Spleen (tissue), 11 donors: ENCODE measurements at regions not wholly inside any gene's neighbourhood (a gene's known extent, or its start where the extent isn't known, plus 50 kb on each side); places are given as distances from the start of the nearest gene placed in this dataset.

Experiments
- DNase-seq: peaks from one replicate; pipeline ENCODE4 v3.0.0-alpha.2; 2020
- H3K27ac ChIP-seq, 8 donors: fragments of 200-600 bp; sonication (generic) in 7 of 8; 1 replicate in 4 of 8; 2 replicates in 4 of 8; pipeline versions ENCODE4 v1.5.0 to v1.8.0; 2016 to 2021; ENCODE audit warnings: inconsistent platforms in 4 of 8, mild to moderate bottlenecking in 4 of 8, moderate library complexity in 1 of 8
- H3K27me3 ChIP-seq, 7 donors: fragments of 200-600 bp; sonication (generic) in 6 of 7; replicated peaks in 1 of 7; 1 replicate in 4 of 7; 2 replicates in 3 of 7; pipeline versions ENCODE4 v1.5.0 to v1.8.0; 2016 to 2021; ENCODE audit warnings: inconsistent platforms in 3 of 7, mild to moderate bottlenecking in 1 of 7
- H3K36me3 ChIP-seq, 6 donors: fragments of 200-600 bp; sonication (generic) in 5 of 6; 1 replicate in 4 of 6; 2 replicates in 2 of 6; pipeline versions ENCODE4 v1.5.0 to v1.8.0; 2016 to 2021; ENCODE audit warnings: inconsistent platforms in 2 of 6
- H3K4me1 ChIP-seq, 6 donors: fragments of 200-600 bp; sonication (generic) in 5 of 6; 1 replicate in 3 of 6; 2 replicates in 3 of 6; pipeline versions ENCODE4 v1.5.0 to v1.8.0; 2016 to 2021; ENCODE audit warnings: inconsistent platforms in 3 of 6
- H3K4me3 ChIP-seq, 8 donors: fragments of 200-600 bp; sonication (generic) in 7 of 8; 1 replicate in 4 of 8; 2 replicates in 4 of 8; pipeline versions ENCODE4 v1.5.0 to v1.8.0; 2016 to 2021; ENCODE audit warnings: inconsistent platforms in 4 of 8, mild to moderate bottlenecking in 4 of 8, moderate library complexity in 2 of 8
- H3K9me3 ChIP-seq, 8 donors: fragments of 200-600 bp; sonication (generic) in 7 of 8; 1 replicate in 4 of 8; 2 replicates in 4 of 8; pipeline versions ENCODE4 v1.5.0 to v1.8.0; 2016 to 2021; ENCODE audit warnings: inconsistent platforms in 4 of 8
- CTCF ChIP-seq, 11 experiments: fragments of 200-600 bp in 7 of 11; fragments of 450-650 bp in 4 of 11; sonication (generic) in 4 of 11; IDR thresholded peaks in 8 of 11; conservative IDR thresholded peaks in 3 of 11; 1 replicate in 7 of 11; 2 replicates in 4 of 11; pipeline versions ENCODE4 v1.4.0 to v1.8.0; 2016 to 2021; ENCODE audit warnings: antibody characterized with exemption in 11 of 11, inconsistent platforms in 4 of 11, mild to moderate bottlenecking in 1 of 11
- POLR2A ChIP-seq, 3 donors: fragments of 450-650 bp; IDR thresholded peaks; one replicate each; pipeline ENCODE4 v1.5.1; 2017; ENCODE audit warnings: antibody characterized with exemption in 3 of 3, mild to moderate bottlenecking in 1 of 3
- POLR2AphosphoS5 ChIP-seq, 3 donors: sonication (generic); formaldehyde crosslinking; IDR thresholded peaks; one replicate each; pipeline ENCODE4 v1.5.1; 2017; ENCODE audit warnings: antibody characterized with exemption in 3 of 3
- WGBS, 5 donors: extraction: QIAGEN DNeasy Blood & Tissue Kit in 3 of 5; methylation state at CpG; one replicate each; pipeline versions ENCODE4 v1.1.5 to v1.1.7; 2013 to 2018; 5-methylcytosine and 5-hydroxymethylcytosine counted together
- intact Hi-C: fragments of 100-400 bp; cut with DNase I; formaldehyde crosslinking; loops from one replicate; pipeline ENCODE4 v1.15.0; 2023; ENCODE audit warnings: low total_unique reads
- donor health status: healthy with polysubstance abuse.
- donor health status: DM: no; HTN: no; CAD: no; lungs with moderate emphysema.
- donor health status: DM: no; HTN: no; CAD: no.
- donor health status: Bipolar disorder and iron deficiency.
- donor health status: healthy.
- donor health status: DM: no; HTN: no; CAD: no.
- donor health status: DM: yes; HTN: yes; CAD: no.

GRCh38 chr9:88291856-88292255, 96.4 kb upstream of the SPIN1 start:
- TF ChIP-seq POLR2AphosphoS5 (IDR thresholded peaks at IDR 0.05) (no peak), CTCF (IDR thresholded peaks at IDR 0.05 in 8 of 11, conservative IDR thresholded peaks at IDR 0.05 in 3 of 11) (no peak), POLR2A (IDR thresholded peaks at IDR 0.05) (no peak)
- WGBS, 5 donors: 60 to 79% (median 72%) methylated on average over 5 of the region's 5 CpGs
- no peaks in the 10 kb centered on the region for H3K4me1 ChIP-seq
- H3K4me3 ChIP-seq: no peak overlapping the region
- H3K27me3 ChIP-seq: no peaks in the 10 kb centered on the region
- intact Hi-C loops: no loop called here
- no peak for DNase-seq
- H3K36me3 ChIP-seq: no peaks in the 10 kb centered on the region
- H3K9me3 ChIP-seq: no peaks in the 10 kb centered on the region
- no peak overlapping the region for H3K27ac ChIP-seq

DNA sequence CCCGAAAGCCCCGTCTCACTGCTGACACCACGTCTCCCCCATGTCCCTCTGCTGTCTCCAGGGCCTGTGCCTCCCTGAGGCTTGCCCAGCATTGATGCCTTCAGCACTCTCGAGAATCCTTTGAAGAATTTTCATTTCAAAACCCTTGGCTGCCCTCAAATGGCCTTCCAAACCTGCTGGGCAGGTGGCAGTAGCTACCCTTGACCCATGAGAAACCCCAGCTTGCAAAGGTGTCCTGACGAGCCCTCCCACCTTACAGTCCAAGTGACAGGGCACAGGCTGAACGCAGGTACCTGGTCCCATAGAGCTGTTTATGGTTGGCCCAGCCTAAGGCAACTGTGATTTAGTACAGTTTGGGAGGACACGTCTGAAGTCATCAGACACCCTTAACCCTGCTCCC, 97.2 kb upstream of the SPIN1 start:
- Histone ChIP-seq H3K36me3 (no peaks in the 10 kb centered on the region), H3K4me3 (no peak overlapping the region), H3K27me3 (no peaks in the 10 kb centered on the region), H3K27ac (no peak overlapping the region), H3K4me1 (no peaks in the 10 kb centered on the region), H3K9me3 (peaks cover 0 to under 1% (median 0%) of the 10 kb centered on the region in 8 donors)
- TF ChIP-seq POLR2AphosphoS5 (IDR thresholded peaks at IDR 0.05): no peak
- no peak for TF ChIP-seq POLR2A (IDR thresholded peaks at IDR 0.05)
- TF ChIP-seq CTCF (IDR thresholded peaks at IDR 0.05 in 8 of 11, conservative IDR thresholded peaks at IDR 0.05 in 3 of 11): no peak
- intact Hi-C loops: no loop called here
- no peak for DNase-seq
- WGBS, 5 donors: 85 to 92% (median 88%) methylated on average over 7 of the region's 7 CpGs

DNA sequence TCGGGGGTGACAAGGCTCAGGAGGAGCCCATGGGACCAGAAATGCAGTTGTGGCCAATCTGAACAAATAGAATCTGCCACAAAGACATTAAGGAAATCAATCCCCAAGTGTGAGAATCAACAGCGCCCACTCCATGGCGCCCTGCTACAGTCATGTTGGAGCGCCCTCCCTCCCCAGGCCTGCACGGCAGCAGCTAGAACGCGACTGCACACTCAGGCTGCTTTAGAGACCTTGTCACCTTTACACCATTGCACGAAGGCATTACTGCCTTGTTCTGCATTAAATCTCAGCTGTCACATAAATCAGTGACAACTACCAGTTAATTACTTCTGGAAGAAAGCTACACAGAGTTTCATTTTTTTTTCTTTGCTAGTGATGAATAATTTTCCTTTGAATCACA, 98.7 kb upstream of the SPIN1 start:
- H3K36me3 ChIP-seq: no peaks in the 10 kb centered on the region
- TF ChIP-seq POLR2AphosphoS5 (IDR thresholded peaks at IDR 0.05) (no peak), POLR2A (IDR thresholded peaks at IDR 0.05) (no peak), CTCF (IDR thresholded peaks at IDR 0.05 in 8 of 11, conservative IDR thresholded peaks at IDR 0.05 in 3 of 11) (no peak)
- no peak overlapping the region for H3K27ac ChIP-seq
- H3K4me3 ChIP-seq: no peak overlapping the region
- peaks cover 0 to 13% (median 7%) of the 10 kb centered on the region in 8 donors for H3K9me3 ChIP-seq
- WGBS, 5 donors: 86 to 95% (median 89%) methylated on average over 8 of the region's 8 CpGs
- no peaks in the 10 kb centered on the region for H3K4me1 ChIP-seq
- DNase-seq: no peak
- H3K27me3 ChIP-seq: no peaks in the 10 kb centered on the region
- intact Hi-C loops: no loop called here

GRCh38 chr9:88287972-88288371, 100.3 kb upstream of the SPIN1 start:
- intact Hi-C loops: no loop called here
- no peak for DNase-seq
- TF ChIP-seq POLR2A (IDR thresholded peaks at IDR 0.05) (no peak), CTCF (IDR thresholded peaks at IDR 0.05 in 8 of 11, conservative IDR thresholded peaks at IDR 0.05 in 3 of 11) (no peak), POLR2AphosphoS5 (IDR thresholded peaks at IDR 0.05) (no peak)
- Histone ChIP-seq H3K27me3 (no peaks in the 10 kb centered on the region), H3K4me1 (no peaks in the 10 kb centered on the region), H3K27ac (no peak overlapping the region), H3K9me3 (peaks cover 0 to 25% (median 14%) of the 10 kb centered on the region in 8 donors), H3K36me3 (no peaks in the 10 kb centered on the region), H3K4me3 (no peak overlapping the region)
- 80 to 95% (median 85%) methylated on average over 2 of the region's 2 CpGs for WGBS, 5 donors
